ENCODE measurements at regions not wholly inside any gene's neighbourhood (a gene's known extent, or its start where the extent isn't known, plus 50 kb on each side); places are given as distances from the start of the nearest gene placed in this dataset.
"Not testable (repeated sequence)": the region's sequence is repeated elsewhere in the genome, so short reads cannot be mapped to it uniquely, and the experiment has no call there.

GRCh38 chr1:233722212-233722979 lies 108.5 kb downstream of the KCNK1 start:
- DNase-seq (ENCODE audit: low read depth in 3 of 3, low spot score in 2 of 3) = no peak

- DNase-seq (ENCODE audit: low read depth in 3 of 3, low spot score in 2 of 3) = no peak
These were observed 109.5 kb downstream of the KCNK1 start for GRCh38 chr1:233723387-233723786.

GRCh38 chr1:233724131-233724631 lies 110.3 kb downstream of the KCNK1 start:
- not testable (repeated sequence) for DNase-seq (ENCODE audit: low read depth in 3 of 3, low spot score in 2 of 3)

GRCh38 chr1:233725423-233725822 lies 111.5 kb downstream of the KCNK1 start:
- no peak for DNase-seq (ENCODE audit: low read depth in 3 of 3, low spot score in 2 of 3)

- no peak for DNase-seq (ENCODE audit: low read depth in 3 of 3, low spot score in 2 of 3)
These were observed 114.8 kb downstream of the KCNK1 start for GRCh38 chr1:233728721-233729120.

GRCh38 chr1:233730380-233730779 lies 116.5 kb downstream of the KCNK1 start:
- DNase-seq (ENCODE audit: low read depth in 3 of 3, low spot score in 2 of 3) = no peak

GRCh38 chr1:233730809-233731208 lies 116.9 kb downstream of the KCNK1 start:
- no peak for DNase-seq (ENCODE audit: low read depth in 3 of 3, low spot score in 2 of 3)

GRCh38 chr1:233732206-233732605 lies 118.3 kb downstream of the KCNK1 start:
- DNase-seq (ENCODE audit: low read depth in 3 of 3, low spot score in 2 of 3) = no peak

- no peak for DNase-seq (ENCODE audit: low read depth in 3 of 3, low spot score in 2 of 3)
These were observed 120.5 kb downstream of the KCNK1 start for GRCh38 chr1:233734456-233734855.

- DNase-seq (ENCODE audit: low read depth in 3 of 3, low spot score in 2 of 3) = no peak
These were observed 121.4 kb downstream of the KCNK1 start for GRCh38 chr1:233735331-233735730.

GRCh38 chr1:233735847-233736246 lies 121.9 kb downstream of the KCNK1 start:
- no peak for DNase-seq (ENCODE audit: low read depth in 3 of 3, low spot score in 2 of 3)

GRCh38 chr1:233737341-233737740 lies 123.4 kb downstream of the KCNK1 start:
- no peak for DNase-seq (ENCODE audit: low read depth in 3 of 3, low spot score in 2 of 3)

- DNase-seq (ENCODE audit: low read depth in 3 of 3, low spot score in 2 of 3) = no peak
These were observed 124.5 kb downstream of the KCNK1 start for GRCh38 chr1:233738396-233738795.

- DNase-seq (ENCODE audit: low read depth in 3 of 3, low spot score in 2 of 3) = no peak
These were observed 124.9 kb downstream of the KCNK1 start for GRCh38 chr1:233738850-233739249.

- DNase-seq (ENCODE audit: low read depth in 3 of 3, low spot score in 2 of 3) = no peak
These were observed 131.0 kb downstream of the KCNK1 start for GRCh38 chr1:233744779-233745513.

- DNase-seq (ENCODE audit: low read depth in 3 of 3, low spot score in 2 of 3) = no peak
These were observed 136.2 kb downstream of the KCNK1 start for GRCh38 chr1:233750139-233750538.

- DNase-seq (ENCODE audit: low read depth in 3 of 3, low spot score in 2 of 3) = no peak
These were observed 144.8 kb upstream of the SLC35F3 start for GRCh38 chr1:233759665-233760064.

GRCh38 chr1:233764304-233764703 lies 140.2 kb upstream of the SLC35F3 start:
- not testable (repeated sequence) for DNase-seq (ENCODE audit: low read depth in 3 of 3, low spot score in 2 of 3)

GRCh38 chr1:233777566-233777965 lies 126.9 kb upstream of the SLC35F3 start:
- DNase-seq (ENCODE audit: low read depth in 3 of 3, low spot score in 2 of 3) = no peak

GRCh38 chr1:233780049-233780448 lies 124.4 kb upstream of the SLC35F3 start:
- DNase-seq (ENCODE audit: low read depth in 3 of 3, low spot score in 2 of 3) = no peak

- no peak for DNase-seq (ENCODE audit: low read depth in 3 of 3, low spot score in 2 of 3)
These were observed 121.4 kb upstream of the SLC35F3 start for GRCh38 chr1:233782937-233783586.

Measured in right renal cortex interstitium (tissue), 3 donors.